NCI-H2107 (cell line): ENCODE measurements at regions not wholly inside any gene's neighbourhood (a gene's known extent, or its start where the extent isn't known, plus 50 kb on each side); places are given as distances from the start of the nearest gene placed in this dataset.

Experiments
- DNase-seq: peaks from one replicate; lab custom pipeline; 2025; lab: John Stamatoyannopoulos, UW

DNA sequence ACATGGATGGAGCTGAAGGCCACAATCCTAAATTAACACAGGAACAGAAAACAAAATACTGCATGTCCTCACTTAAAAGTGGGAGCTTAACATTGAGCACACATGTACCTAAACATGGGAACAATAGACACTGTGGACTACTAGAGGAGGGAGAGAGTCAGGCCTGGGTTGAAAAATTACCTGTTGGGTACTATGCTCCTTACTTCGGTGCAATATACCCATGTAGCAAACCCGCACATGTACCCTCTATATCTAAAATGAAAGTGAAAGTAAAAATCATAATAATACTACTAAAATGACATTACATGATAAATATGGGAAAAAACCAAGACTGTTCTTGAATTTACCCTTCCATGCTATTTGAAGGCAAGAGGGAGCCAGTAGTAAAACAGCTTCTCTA lies 1273.8 kb upstream of the ADGRB3 start:
- no peak for DNase-seq

GRCh38 chr6:67358241-67358640 lies 1276.8 kb upstream of the ADGRB3 start:
- no peak for DNase-seq

- DNase-seq, result no peak
Observed at GRCh38 chr6:67353861-67354260, 1281.2 kb upstream of the ADGRB3 start.

- no peak for DNase-seq
Observed at GRCh38 chr6:67352717-67353116, 1282.4 kb upstream of the ADGRB3 start.

DNA sequence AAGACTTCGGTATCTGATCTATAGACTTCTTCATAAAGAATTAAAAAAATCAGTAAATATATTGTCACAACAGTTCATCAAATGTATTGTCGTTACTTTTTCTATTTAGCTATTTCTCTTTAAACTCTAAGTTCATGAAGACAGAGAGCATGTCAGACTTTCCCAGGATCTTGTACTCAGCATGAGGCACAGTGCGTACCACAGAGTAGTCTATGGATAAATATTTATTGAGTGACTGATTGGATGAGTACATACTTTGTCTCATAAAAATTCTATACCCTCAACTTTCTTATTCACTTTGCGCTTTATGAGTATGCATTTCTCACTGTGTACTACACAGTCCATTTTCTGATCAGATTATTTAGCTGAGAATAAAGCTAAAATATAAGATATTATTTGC lies 1284.4 kb upstream of the ADGRB3 start:
- DNase-seq, result no peak

DNA sequence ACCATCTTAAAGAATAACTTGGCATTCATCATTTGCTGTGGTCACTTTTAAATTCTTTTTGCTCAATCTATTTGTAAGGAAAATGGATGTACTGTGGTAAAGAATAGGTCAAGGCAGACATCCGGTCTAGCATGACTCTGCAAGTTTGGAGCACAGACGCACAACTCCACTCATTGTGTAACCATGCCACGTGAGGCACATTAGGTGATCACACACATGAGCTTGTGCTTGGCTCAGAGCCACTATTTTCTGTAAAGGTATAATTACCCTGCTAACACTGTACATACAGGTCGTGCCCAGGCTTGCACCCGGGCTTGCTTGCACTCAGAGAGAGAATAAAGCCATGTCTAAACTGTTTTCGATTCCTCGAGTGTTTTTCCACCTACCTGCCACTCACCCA lies 1289.1 kb upstream of the ADGRB3 start:
- no peak for DNase-seq

DNA sequence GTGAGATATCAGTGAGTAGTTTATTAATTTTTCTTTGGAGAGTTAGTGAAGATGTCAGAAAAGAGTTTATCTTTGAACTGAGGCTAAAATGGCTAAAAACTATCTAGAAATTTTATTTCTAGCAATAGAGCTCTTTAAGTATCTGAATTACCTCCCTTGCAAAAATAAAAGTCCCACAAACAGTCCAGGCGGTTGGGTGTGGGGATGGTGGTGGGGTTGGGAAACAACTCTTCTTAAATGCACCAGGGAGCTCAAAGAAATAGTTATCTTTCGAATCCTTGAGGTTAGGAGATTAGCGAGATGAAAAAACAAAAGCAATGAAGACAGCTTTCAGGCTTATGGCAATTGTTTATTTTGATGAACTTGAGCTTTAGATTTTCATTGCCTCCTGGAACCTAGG lies 1299.1 kb upstream of the ADGRB3 start:
- DNase-seq, result no peak

GRCh38 chr6:67331304-67331703 lies 1303.8 kb upstream of the ADGRB3 start:
- DNase-seq, result no peak

DNA sequence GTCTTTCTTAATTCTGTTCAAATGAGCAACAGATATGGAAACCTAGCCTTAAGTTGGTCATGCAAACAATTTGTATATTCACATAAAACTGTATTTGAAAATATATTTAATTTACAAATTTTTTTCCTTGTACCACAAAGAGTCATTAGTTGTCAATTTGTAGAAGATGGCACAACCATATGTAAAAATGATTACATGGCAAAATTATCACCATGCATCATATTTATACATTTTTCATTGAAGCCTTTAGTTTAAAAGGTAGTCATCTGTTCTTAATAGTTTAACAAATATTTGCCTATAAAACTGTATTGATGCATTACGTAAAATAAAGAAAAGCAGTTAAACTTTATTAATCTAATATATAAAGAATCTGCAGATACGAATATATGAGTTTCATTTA lies 1306.8 kb upstream of the ADGRB3 start:
- no peak for DNase-seq

DNA sequence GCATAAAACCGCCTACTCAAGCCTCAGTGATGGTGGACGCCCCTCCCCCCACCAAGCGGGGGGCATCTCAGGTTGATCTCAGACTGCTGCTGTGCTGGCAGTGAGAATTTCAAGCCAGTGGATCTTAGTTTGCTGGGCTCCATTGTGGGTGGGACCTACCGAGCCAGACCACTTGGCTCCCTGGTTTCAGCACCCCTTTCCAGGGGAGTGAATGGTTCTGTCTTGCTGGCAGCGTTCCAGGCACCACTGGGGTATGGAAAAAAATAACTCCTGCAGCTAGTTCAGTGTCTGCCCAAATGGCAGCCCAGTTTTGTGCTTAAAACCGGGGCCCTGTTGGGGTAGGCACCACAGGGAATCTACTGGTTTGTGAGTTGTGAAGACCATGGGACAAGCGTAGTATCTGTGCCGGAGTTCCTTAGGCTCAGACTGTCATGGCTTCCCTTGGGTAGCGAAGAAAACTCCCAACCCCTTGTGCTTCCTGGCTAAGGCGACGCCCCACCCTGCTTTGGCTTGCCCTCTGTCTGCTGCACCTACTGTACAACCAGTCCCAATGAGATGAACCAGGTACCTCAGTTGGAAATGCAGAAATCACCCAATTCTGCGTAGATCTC lies 1334.5 kb upstream of the ADGRB3 start:
- no peak for DNase-seq

DNA sequence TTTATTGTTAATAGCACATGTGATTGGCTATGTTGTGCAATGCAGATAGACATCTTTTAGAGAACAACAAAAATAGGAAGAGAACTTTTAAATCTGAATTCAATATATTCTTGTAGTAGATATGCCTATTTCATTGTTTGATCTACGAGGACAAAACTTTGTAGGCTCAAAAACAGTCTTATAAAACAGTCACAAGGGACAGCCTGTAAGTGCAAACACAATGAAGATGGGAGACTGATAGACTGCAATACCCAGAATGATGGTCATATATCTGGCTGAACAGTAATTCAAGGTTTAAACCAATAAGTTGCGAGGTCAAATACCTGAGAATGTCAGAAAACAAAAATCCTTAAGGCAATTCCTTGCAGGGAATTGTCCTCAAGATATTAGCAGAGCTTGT lies 1342.9 kb upstream of the ADGRB3 start:
- DNase-seq, result no peak

DNA sequence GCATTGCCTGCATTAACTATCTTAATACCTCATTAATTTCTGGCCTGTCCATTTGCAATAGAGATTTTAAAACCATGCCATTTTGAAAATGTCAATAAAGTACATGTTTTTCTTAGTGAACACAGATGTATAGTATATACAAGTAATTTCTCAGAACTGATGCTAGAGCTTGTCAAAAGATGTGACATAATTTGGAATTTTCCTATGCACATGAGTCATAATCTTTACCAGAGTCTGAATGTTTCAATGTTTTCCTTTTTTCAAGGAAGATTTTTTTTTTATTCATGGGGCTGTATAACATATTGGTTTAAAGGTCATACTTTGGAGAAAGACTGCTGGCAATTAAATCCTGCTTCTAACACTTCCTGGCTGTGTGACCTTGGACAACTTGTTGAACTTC lies 1347.5 kb upstream of the ADGRB3 start:
- no peak for DNase-seq

DNA sequence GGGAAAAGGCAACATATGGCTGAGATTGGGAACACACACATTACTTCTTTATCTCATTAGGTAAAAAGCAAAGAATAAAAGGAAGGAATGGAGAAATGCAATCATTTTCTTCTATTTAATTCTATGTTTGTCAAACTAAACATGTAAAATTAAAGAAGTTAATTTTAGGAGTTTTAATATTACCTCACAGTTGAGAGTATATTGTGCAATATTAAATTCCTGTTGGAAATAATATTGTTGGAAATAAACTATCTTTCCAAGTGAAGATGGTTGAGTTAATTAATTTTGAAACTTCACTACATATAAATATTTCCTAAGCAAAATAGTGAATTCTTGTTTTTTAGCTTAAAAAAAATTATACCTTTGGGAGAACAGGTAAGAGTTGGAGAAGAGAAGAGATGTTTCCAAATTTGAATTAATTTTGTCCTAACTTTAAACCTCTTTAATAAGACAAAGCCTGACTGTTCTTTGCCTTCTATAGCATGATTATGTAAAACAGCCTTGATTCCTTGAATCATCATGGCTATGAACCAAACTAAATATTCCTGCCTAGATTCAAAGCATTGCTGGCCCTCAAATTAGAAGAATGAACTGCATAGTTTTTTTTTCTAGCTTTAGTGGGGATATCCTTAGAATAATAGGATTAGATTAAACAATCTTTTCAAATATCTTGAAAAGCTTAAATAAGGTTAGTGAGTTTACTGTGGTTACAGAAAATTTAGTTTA lies 1349.1 kb upstream of the ADGRB3 start:
- DNase-seq, result no peak

GRCh38 chr6:67277312-67277711 lies 1357.8 kb upstream of the ADGRB3 start:
- DNase-seq, result no peak

DNA sequence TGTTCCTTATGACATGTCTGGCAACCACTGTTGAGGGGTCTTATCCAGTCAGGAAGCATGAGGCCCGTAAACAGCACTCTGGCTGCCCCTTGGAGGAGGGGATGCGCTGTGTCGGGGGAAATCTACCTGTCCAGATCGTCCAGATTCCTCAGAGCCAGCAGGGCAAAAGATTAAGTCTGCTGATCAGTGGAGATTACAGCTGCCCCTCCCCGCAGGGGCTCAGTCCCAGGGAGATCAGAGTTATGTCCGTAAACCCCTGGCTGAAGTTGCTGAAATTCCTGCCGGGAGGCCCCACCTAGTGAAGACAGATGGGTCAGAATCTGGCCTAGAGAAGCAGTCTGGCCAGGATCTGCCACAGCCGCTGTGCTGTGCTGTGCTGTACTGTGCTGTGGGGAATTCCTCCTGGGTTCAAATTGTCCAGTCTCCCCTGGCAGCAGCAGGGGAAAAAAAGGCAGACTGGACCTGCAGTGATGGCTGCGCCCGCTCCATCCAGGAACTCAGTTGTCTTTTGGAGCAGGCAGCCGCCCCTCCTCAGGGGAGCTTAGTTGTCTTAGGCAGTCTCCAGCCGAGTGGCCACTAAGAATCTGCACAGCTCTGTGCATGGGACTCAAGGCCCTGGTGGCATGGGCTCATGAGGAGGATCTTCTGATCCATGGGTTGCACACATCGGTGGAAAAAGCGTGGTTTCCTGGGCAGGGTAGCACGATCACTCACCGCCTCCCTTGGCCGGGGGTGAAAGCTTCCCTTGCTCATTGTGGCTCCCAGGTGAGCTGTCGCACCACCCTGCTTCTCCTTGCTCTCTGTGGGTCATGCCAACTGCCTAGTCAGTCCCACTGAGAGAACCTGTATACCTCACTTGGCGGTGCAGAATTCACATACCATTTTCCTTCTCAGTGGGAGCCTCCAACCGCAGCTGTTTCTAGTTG lies 1368.8 kb upstream of the ADGRB3 start:
- no peak for DNase-seq

GRCh38 chr6:67252663-67253062 lies 1382.4 kb upstream of the ADGRB3 start:
- DNase-seq, result no peak

GRCh38 chr6:67248077-67248476 lies 1387.0 kb upstream of the ADGRB3 start:
- DNase-seq, result no peak

DNA sequence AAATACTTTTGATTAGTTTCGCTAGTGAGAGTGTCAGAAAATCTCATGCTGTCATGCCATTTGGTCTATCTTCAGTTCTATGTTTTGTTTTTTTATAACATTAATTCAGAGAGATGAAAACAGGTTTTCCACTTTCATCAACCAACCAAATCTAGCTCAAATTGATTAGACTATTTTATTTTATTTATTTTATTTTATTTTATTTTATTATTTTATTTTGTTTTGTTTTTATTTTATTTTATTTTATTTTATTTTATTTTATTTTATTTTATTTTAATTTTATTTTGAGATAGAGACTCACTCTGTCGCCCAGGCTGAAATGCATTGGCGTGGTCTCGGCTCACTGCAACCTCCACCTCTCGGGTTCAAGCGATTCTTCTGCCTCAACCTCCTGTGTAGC lies 1391.0 kb upstream of the ADGRB3 start:
- DNase-seq, result no peak

GRCh38 chr6:67237277-67237676 lies 1397.8 kb upstream of the ADGRB3 start:
- no peak for DNase-seq

- no peak for DNase-seq
Observed at GRCh38 chr6:67231092-67231491, 1404.0 kb upstream of the ADGRB3 start.

- DNase-seq, result no peak
Observed at GRCh38 chr6:67224989-67225388, 1410.1 kb upstream of the ADGRB3 start.

GRCh38 chr6:67221226-67221625 lies 1413.9 kb upstream of the ADGRB3 start:
- no peak for DNase-seq

GRCh38 chr6:67219346-67219745 lies 1415.7 kb upstream of the ADGRB3 start:
- DNase-seq, result no peak
